ENCODE measurements at regions not wholly inside any gene's neighbourhood (a gene's known extent, or its start where the extent isn't known, plus 50 kb on each side); places are given as distances from the start of the nearest gene placed in this dataset.
"Not testable (repeated sequence)": the region's sequence is repeated elsewhere in the genome, so short reads cannot be mapped to it uniquely, and the experiment has no call there.

DNA sequence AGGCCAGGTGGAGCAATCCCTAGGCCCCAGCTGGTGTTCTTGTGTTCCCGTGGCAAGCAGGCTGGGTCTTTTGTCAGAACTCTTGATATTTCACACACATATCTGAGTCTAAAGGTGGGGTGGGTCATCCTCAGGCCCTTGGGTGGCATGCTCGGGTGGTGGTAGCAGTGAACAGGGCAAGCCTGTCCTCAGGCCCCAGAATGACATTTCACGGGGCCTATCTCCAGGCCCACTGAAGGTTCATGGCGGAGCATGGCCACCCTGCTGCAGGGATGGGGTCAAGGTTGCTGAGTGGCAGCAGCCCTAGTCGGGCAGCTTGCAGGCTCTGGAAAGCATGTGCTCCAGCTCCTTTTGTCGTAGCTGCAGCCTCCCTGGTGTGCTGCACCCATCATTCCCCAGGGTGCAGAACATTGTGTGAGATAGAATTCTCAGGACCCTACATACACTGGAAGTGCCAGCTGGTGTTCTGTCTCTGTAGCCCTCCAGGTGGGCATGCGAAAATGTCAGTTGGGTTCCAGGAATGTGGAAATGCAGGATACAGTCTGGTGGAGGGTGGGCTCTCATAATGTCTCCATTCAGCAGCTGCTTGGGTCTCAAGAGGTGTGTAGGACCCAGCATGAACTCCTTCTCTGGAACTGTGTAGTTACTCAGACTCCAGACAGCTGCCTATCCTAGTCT, 1571.8 kb downstream of the STIM2 start:
- intact Hi-C loops (cut with DNase I) = no loop called here

DNA sequence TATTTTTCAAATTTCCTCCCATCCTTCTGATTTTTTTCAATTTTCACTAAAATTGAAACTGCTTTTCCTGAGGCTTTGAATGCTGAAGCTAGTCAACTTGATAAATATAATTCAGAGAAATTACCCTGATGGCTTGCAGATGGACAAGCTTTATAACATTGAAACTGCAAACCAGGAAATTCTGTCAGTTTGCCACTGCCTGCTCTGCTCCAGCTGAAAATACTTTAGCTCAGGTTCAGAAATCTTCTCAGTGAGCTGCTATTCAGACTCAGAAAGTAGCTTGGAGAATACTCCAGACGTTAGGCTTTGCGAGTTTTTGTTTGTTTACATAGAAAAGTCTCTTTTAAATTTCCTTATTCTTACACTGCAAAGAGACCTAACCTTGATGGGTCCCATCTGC, 1574.7 kb downstream of the STIM2 start:
- no peak for DNase-seq (ENCODE audit: low spot score)
- intact Hi-C loops (cut with DNase I) = no loop called here

More for the DNA sequence above, 1571.8 kb downstream of the STIM2 start:
- DNase-seq (ENCODE audit: low spot score) = no peak

DNA sequence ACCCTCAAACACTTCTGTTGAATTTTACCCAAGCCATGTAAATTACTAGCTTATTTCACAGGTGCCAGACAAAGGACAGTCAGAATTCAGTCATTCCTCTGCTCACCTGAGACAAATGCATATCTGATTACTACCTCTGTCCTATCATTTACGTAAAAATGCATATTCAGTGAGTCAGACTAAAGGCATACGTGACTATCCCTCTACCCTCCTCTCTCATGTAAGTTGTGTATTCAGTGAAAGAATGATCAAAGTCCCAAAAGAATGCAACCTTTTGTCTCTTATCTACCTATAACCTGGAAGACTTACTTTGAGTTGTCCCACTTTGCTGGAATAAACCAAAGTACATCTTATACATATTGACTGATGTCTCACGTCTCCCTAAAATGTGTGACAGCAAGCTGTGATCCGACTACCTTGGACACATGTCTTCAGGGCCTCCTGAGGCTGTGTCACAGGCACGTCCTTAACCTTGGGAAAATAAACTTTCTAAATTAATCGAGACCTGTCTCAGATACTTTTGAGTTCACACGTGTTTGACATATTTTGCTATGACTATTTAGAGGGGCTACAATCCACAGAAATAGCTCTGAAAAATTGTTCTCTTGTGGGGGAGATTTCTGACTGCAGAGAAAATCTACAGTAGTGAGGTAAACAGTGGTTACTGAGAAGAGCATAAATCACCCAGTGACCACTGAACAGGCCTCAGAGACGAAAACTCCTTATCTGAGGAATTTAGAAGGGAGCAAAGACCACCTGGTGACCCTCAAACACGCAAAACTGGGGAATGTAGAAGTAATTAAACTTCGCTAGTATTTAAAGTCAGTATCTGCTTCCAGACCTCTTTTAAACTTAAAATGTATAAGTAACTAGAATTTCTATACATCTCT, 1575.8 kb downstream of the STIM2 start:
- intact Hi-C loops (cut with DNase I) = no loop called here
- DNase-seq (ENCODE audit: low spot score) = no peak

DNA sequence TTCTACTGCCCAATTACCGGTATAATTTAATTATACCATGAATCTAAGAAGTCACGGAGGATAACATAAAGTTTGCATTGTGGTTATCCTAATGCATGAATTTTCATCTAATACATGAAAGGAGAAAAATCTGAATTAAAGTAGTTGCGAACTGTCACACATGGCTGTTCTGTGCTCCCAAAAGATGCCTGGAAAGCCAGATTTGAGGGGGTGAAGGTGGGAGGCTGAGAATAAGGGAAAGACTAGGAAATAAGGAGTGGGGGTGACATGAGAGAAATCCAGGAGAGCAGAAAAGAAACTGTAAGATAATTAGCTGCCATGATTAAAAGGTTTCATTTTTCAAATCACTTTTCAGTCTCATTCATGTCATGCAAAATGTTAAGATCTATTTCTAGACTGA, 1582.7 kb downstream of the STIM2 start:
- no peak for DNase-seq (ENCODE audit: low spot score)
- intact Hi-C loops (cut with DNase I) = no loop called here

DNA sequence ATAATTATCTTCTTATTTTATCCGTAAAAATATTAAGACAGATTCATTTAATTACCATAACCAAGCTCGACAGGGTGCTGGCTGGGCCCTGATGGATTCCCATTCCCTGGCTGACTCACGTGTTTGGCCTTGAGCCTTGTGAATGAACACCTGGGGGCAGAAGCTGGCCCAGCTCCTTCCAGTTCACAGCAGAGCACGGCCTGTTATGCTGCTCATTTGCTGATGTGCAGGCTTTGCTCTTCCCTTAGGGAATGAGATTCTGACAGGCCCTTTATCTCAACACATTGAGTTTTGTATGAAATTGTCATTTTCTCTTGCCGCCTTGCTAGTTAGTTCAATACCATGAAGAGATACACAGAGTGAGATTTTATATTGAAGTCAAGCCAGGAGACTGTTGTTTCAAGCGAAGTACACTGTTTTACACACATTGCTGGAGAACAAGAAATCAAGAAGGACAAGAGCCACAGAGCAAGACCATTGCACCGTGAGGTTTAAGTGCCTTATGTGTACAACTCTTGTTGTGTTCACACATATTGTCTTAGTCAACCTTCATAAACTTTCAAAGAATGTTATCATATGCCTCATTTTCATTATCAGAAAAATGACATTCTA, 1583.3 kb downstream of the STIM2 start:
- DNase-seq (ENCODE audit: low spot score) = no peak
- intact Hi-C loops (cut with DNase I) = no loop called here

DNA sequence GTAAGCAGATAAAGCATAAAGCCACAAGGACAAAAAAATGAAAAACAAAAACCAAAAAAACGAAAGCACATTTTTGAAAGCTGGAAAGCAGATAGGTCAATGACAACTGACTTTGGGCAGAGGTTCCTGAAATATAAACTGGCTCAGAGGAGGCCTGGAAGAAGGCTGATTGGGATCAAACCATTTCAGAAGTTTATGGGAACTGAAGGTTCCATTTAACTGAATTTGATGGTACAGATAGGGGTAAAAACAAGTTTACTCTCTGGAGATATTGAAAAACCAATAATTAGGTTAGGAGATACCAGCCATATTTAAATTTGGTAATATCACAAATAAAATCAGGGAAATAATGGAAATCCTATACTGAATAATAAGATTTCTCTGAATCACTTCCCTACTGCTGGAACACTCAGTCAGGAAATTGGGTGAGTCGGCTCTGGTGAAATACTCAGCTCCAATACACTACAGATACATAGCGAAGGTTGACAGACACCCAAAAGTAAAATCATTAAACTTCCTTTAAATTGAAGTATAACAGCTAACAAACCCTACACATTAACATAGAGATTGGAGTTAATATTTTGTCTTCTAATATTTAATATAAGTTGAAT, 1584.3 kb downstream of the STIM2 start:
- intact Hi-C loops (cut with DNase I) = no loop called here
- no peak for DNase-seq (ENCODE audit: low spot score)

DNA sequence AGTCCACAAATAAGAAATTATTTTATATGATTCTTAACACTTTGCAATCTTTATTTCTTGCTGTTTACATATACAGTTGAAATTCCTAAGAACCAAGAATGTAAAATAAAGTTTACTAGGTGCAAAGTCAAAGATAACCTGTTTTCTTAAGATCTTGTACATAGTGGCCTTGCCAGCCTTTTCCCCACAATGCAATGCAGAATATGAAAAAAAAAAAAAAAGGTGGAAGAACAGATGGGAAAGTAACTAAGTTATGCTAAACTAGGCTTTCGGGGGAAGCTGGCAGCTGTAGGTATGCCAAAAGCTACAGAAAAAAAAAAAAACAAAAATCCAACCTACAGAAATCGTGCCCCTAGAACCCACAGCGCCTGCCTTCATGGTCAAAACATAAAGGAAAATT, 1588.4 kb downstream of the STIM2 start:
- intact Hi-C loops (cut with DNase I) = no loop called here
- DNase-seq (ENCODE audit: low spot score) = no peak

DNA sequence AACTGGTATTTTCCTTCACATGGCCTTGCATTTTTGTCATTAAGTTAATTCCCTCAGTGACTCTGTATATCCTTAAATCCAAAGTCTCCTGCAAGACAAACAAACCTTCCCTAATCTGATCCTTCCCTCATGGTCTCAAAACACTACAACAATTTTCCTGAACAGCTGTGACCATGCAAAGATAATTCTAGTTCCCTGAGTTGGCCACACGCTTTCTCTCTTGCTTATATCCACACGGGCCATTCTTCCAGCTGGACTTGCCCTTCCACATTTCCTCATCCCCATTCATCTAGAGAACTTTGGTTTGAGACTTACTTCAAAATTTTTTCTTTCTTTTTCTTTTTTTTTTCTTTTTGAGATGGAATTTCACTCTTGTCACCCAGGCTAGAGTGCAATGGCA, 1590.7 kb downstream of the STIM2 start:
- intact Hi-C loops (cut with DNase I) = no loop called here

DNA sequence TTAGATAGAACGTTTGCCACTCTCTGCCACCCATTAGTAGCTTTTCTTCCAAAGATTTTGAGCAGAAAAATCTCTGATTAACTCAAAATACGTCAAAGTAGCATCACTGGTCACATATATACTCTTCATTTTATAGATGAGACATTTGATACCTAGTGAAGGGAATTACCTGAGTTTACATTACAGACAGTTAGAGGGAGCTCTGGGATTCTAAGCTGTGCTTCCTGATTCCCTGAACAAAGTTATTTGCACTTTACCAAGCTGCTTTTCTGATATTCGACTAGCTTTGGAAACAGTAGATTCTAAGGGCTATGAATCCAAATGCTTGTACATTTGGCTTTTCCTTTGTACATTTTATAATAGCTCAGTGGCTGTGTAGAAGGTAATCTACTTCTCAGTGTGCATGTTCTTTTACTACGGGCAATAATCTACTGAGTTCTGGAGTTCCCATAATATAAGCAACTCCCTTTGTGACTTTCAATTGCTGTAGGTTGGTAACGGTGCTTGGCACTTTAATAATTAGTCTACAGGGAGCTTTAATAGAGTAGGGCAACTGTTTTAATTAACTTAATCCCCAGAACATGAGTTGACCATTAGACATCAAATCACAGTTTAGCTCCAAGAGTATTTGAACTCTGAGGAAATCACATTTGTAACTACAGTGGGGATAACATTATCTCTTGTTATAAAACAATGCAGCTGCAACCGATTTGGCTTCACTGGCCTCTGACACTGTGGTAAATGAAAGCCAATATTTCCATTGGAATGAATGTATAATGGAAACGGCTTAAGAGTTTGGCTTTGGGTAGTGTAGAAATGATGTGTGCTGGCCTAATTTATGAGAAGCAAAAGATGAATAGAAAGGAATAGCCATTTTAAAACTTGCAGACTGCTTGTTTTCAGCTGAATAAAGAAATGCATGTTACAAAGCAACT, 1602.4 kb downstream of the STIM2 start:
- intact Hi-C loops (cut with DNase I) = no loop called here

More for the DNA sequence above, 1590.7 kb downstream of the STIM2 start:
- DNase-seq (ENCODE audit: low spot score) = no peak

DNA sequence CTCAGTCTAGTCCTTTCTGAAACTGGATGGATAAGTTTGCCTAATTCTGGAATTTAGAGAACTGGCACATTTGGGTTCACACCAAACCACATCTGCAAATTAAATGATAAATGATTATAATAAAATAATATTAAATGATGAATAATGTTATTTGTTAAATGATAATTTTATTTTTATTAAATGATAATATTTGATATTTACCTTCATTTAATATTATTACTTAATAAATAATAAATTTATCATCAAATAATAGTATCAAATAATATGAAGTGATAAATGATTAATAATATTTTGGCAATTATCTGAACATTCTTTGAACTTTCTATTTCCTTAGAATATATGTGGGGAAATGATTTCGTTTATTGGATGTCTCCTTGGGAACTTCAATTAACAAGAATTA, 1604.2 kb downstream of the STIM2 start:
- no peak for DNase-seq (ENCODE audit: low spot score)
- intact Hi-C loops (cut with DNase I) = no loop called here

More for the DNA sequence above, 1602.4 kb downstream of the STIM2 start:
- no peak for DNase-seq (ENCODE audit: low spot score)

DNA sequence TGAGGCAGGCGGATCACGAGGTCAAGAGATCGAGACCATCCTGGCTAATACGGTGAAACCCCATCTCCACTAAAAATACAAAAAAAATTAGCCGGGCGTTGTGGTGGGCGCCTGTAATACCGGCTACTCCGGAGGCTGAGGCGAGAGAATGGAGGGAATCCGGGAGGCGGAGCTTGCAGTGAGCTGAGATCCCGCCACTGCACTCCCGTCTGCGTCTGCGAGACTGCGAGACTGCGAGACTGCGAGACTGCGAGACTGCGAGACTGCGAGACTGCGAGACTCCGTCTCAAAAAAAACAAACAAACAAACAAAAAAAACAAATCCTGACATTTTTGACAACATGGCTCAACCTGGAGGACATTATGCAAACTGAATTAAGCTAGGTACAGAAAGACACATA, 1606.2 kb downstream of the STIM2 start:
- DNase-seq (ENCODE audit: low spot score); intact Hi-C loops (cut with DNase I): not testable (repeated sequence)

DNA sequence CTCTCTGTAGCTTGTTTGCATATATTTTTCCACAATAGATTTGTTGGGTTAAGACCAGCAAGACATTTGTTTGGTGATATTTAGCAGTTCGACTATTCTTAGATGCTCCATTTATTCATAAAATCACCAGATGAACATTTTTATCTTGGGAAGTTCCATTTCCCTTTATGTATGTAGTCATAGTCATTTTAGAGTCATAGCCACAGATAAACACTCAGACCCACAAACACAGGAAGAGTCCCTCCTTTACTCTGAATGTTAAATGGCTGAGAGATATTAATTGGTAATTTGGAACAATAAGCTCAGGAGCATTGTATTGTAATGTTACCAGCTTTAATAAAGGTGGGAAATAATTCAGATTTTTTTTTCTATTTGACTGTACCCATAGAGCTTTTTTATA, 1608.7 kb downstream of the STIM2 start:
- intact Hi-C loops (cut with DNase I) = no loop called here
- DNase-seq (ENCODE audit: low spot score) = no peak

DNA sequence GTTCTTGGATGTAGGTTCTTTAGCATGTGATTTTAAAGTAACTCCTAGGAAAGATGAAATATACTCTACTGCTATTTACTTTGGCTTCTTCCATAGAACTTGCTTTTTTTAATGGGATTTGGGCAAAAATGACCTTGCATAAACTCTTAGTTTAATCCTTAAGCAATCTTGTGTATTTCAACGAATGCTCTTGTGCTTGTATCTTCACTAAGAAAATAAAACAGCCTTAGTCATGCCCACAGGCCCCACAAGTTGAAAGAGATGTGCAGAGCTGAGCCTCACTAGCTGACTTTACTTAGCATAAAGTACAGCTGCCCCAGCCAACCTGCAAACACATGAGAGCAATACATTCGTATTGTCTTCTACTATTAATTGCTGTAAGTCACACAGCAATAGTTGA, 1609.2 kb downstream of the STIM2 start:
- no peak for DNase-seq (ENCODE audit: low spot score)
- intact Hi-C loops (cut with DNase I) = no loop called here

DNA sequence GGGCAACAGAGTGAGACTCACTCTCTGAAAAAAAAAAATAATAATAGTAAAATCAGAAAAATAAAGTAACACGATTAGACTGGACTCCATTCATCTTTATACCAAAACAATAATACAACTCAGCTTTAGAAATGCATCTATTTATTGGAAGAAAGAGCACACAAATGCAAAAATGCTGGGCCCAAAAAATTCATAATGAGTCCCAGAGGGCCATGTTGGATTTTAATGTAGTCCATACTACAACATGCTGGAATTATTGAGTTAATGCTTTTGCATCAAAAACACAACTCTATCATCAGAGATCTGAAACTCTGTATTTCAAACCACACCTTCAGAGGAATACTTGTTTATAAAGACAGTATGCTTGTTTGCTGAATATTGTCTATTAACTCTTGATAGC, 1614.7 kb downstream of the STIM2 start:
- no peak for DNase-seq (ENCODE audit: low spot score)
- intact Hi-C loops (cut with DNase I) = no loop called here

DNA sequence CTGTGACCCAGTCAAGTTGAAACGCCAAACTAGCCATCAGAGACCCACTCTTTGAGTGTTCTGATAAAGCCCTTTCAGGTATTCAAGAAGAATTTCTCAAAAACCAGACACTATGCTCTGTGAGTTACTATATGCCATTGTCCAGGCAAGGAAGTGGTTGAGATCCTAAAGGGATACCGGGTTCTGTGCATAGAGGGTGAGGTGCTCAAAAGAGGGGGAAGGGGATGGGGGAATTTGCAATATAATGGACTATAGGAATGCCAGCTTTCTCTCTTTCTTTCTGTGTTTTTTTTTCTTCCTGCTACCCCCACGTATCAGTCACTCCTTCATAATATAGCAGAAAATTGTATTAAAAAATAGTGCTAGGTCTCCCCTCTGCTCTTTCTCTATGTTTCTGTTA, 1619.0 kb downstream of the STIM2 start:
- intact Hi-C loops (cut with DNase I) = no loop called here
- DNase-seq (ENCODE audit: low spot score) = no peak

DNA sequence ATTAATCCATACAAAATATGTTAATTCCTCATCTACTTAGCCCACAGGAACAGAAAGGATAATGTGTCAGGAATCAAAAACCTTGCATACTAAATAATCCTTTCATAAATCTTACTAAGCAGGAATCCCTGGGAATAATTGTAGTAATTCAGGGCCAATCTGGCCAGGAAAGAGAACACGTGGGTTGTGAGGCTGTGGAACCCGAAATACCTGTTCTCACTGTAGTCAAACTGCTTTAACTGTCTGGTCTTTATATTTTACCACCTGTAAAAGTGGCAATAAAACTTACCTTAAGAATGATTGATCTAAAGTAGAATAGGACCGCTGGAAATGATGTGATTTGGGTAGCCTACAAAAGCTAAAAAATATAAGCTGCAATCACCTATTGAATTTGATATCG, 1620.9 kb downstream of the STIM2 start:
- no peak for DNase-seq (ENCODE audit: low spot score)
- intact Hi-C loops (cut with DNase I) = no loop called here

DNA sequence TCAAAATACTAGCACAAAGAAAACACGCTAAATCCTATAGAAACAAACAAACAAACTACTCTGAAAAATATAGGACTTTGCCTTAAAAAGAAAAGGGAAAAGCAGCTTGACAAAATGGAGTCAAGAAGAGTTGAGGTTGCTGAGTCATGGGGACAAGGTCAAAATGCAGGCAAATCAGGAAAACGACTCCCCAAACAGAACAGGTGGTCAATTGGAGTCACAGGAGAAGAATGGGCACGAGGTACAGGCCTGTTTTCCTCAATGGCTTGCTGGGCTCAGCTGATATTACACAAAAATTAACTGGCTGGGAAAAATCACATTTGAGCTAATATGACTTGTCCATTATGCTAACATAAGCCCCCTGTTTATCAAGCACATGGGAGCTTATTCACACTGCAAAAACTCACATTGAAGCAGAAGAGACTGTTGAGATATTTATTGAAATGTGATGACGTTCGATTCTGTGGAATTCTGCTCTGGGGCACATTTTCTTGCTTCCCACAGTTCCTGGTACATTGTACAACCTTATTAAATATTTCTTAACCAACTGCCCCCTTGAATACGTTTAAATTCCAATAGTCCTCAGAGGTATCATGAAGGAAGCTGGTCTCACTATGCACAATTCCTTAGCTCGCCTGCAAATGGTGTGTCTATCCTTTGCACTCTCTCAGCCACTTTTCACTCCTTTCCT, 1622.1 kb downstream of the STIM2 start:
- DNase-seq (ENCODE audit: low spot score) = no peak
- intact Hi-C loops (cut with DNase I) = no loop called here

DNA sequence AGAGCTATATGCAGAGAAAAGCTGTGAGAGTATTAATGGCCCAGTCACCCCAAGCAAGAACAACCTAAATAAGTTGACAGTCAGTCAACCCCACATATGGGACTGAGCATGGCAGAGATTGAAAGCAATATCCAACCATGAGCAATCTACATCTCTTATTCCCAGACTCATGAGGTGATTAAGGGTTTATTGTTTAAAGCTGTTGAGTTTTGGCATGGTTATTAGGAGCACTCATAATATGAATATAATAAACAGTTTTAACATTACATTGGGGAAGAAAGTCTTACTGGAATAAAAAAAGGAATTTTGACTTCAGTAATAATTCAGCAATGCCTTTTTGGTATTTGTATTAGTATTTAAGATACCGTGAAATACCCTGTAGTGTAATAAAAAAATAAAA, 1627.4 kb downstream of the STIM2 start:
- intact Hi-C loops (cut with DNase I) = no loop called here

More for the DNA sequence above, 1627.4 kb downstream of the STIM2 start:
- no peak for DNase-seq (ENCODE audit: low spot score)
